ENCODE measurements at regions not wholly inside any gene's neighbourhood (a gene's known extent, or its start where the extent isn't known, plus 50 kb on each side); places are given as distances from the start of the nearest gene placed in this dataset.
A peak's percentile ranks its signal among the peaks of the same experiment; 100 is the strongest.
"Not testable (repeated sequence)": the region's sequence is repeated elsewhere in the genome, so short reads cannot be mapped to it uniquely, and the experiment has no call there.

DNA sequence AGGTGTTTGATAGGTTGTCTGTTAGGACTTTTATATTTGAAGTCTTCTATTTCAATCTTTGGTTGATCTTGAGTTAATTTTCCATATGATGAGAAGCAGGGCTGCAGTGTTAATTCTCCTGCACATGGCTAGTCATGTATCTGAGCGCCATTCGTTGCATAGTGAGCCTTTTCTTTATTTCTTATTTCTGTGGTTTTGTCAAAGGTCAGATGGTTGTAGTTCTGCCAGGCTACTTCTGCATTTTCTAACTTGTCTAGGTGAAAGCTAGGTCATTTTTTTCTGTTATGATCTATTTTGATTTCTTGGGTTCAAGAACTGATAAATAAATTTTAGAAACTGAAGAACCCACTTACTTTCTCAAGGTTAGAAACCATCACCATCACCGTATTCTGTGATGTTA, 56.7 kb downstream of the CCDC74A start:
- no peak for DNase-seq

DNA sequence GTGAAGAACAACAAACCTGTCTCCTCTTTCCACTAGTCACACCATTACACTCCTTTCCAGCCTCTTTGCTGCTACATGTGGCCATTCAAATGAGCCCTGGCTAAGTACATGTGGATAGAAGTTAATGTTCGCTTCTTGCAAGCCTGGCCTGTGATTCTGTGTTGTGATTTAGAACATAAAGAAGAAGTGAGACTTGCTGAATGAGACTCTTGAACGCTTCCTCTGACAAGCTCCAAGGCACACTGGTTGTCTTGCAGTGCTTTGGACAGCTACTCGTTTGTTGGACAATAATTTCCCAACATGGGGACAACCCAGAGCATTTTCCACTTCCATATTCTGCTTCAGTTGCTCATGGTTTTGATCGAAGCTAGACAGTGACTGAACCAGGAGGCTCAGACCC, 57.3 kb downstream of the CCDC74A start:
- DNase-seq = no peak

- no peak for DNase-seq
These were observed 60.6 kb downstream of the CCDC74A start for GRCh38 chr2:131588152-131588873.

DNA sequence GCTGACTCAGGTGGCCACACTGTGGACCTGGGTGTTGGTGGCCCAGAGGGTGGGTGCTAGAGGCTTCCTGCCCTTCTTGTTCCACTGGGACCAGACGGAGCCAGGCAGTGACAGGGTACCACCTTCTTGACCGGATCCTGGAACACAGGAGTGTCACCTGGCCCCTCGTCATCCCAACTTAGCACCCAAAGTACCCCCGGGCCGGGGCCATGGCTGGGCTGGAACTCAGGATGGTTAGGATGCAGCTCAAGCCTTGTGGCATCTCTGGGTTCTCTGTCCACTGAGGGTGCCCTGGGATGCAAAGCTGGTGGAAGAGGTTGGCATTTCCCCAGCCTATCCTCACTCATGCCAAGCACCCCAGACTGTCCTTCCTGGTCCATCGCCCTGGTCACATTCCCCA, 61.4 kb downstream of the CCDC74A start:
- DNase-seq = not testable (repeated sequence)

DNA sequence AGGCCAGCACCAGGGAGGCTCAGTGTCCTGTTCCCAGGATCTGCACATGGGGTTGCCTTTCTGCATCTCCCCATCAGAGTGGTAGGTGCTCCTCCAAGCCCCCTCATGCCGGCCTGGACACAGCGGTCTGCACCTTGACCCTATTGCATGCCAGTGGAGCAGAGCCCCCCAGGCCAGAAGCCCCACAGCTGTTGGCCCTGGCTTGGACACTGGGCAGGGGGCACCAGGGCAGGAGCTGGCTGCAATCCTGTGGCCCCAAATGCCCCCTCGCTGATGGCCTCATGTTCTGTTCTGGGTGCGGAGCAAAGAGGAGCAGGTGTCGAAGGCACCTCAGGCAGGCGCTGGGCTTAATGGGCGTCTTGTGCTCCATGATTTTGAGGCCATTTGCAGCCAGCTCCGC, 62.7 kb downstream of the CCDC74A start:
- no peak for DNase-seq

DNA sequence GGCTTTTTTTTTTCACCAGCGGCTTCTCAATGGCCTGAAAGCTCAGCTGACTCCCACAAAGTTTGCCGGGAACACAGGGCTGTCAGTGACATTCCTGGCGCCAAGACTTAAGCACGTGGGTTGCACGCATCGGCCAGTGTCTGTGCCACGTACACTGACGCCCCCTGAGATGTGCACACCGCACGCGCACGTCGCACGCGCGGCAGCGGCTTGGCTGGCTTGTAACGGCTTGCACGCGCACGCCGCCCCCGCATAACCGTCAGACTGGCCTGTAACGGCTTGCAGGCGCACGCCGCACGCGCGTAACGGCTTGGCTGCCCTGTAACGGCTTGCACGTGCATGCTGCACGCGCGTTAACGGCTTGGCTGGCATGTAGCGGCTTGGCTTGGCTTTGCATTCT, 63.2 kb downstream of the CCDC74A start:
- DNase-seq = no peak

DNA sequence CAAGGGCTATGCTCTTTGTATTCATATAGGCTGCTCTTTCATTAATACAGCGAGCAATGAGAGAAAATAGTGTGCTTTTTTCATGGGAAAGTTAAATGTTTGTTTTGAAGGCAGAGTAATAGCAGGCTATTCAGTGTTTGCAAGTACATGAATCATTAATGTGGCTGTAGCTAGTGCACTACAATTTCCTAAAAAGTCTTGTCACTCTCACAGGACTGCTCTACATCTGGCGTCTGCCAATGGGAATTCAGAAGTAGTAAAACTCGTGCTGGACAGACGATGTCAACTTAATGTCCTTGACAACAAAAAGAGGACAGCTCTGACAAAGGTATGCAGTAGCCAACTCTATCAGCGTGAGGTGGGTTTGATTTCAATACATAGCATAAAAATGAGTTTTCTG, 68.9 kb downstream of the CCDC74A start:
- not testable (repeated sequence) for DNase-seq

DNA sequence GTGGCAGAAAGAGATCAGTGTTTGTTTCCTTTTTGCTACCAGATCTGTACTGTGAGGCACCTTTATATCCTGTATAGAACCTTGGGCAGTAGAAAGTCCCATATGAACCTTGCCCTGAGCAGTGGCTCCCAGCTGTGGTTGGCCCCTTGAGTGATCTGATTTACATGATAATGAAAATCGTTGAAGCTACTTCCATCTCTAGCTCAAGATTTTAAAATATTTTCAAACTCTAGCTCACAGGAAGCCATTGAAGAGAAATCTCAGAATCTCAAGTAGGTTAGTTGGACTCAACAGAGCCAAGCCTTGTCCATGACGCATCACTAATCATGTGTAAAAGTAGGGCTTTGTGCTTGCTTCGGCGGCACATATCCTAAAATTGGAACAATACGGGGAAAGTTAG, 74.8 kb downstream of the CCDC74A start:
- not testable (repeated sequence) for DNase-seq

DNA sequence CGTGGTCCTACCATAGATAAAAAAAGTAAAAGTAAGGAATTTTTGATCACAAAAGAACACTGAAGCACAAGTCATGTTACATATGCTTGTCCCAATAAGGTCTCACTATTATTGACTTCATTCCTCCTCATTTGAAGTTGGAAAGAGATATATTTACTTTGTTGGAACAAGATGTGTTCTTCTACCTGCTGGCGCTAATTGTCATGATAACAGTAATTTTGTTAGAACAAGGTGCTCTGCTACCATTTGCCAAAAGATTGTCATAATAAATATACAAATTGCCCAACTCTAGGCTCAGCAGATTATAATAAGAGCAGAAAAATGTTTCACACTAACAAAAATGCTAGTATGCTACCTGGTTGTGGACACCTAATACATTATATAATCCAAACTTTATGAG, 77.0 kb downstream of the CCDC74A start:
- not testable (repeated sequence) for DNase-seq

DNA sequence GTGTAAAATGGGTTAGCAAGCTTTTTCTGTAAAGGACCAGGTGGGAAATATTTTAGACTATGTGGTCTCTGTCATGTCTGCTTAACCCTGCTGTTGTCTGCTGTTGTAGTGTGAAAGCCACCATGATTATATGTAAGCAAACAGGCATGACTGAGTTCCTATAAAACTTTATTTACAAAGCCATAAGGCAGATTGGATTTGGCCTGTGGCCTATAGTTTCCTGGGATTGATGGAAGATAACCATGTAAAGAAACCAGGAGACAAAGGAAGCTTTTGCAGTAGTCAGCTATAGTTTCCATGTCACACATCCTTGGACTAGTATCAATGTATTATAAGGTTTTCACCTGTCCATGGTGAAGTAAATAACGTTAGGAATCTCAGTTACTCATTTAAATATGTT, 78.7 kb downstream of the CCDC74A start:
- DNase-seq = not testable (repeated sequence)

DNA sequence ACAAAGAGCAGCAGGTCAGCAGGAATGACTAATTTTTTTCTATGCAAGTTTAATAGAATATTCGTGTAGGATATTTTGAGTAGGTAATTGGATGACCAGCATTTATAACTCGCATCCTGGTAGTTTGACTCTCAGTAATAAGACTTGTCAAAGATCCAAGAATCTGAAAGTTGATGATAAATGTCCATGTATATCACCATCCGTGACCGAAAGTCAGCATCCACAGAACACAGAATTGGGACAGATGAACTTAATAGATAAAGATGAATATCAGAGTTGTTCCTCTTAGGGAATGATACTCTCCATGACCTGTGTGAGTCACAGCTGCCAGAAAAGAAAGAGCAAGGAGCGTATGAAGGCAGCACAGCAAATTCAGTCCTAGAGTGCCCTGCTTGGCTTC, 79.4 kb downstream of the CCDC74A start:
- peak; percentile 46 for DNase-seq

DNA sequence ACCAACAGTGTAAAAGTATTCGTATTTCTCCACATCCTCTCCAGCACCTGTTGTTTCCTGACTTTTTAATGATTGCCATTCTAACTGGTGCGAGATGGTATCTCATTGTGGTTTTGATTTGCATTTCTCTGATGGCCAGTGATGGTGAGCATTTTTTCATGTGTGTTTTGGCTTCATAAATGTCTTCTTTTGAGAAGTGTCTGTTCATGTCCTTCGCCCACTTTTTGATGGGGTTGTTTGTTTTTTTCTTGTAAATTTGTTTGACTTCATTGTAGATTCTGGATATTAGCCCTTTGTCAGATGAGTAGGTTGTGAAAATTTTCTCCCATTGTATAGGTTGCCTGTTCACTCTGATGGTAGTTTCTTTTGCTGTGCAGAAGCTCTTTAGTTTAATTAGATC, 86.9 kb downstream of the CCDC74A start:
- not testable (repeated sequence) for DNase-seq

GRCh38 chr2:131618320-131618719, 90.6 kb downstream of the CCDC74A start:
- not testable (repeated sequence) for DNase-seq

GRCh38 chr2:131622874-131623273, 95.2 kb downstream of the CCDC74A start:
- not testable (repeated sequence) for DNase-seq

- not testable (repeated sequence) for DNase-seq
These were observed 98.3 kb downstream of the CCDC74A start for GRCh38 chr2:131626011-131626410.

DNA sequence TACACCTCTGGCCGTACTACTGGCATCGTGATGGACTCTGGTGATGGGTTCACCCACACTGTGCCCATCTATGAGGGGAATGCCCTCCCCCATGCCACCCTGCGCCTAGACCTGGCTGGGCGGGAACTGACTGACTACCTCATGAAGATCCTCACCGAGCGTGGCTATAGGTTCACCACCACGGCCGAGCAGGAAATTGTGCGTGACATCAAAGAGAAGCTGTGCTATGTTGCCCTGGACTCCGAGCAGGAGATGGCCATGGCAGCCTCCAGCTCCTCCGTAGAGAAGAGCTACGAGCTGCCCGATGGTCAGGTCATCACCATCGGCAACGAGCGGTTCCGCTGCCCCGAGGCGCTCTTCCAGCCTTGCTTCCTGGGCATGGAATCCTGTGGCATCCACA, 98.9 kb downstream of the CCDC74A start:
- DNase-seq = not testable (repeated sequence)

DNA sequence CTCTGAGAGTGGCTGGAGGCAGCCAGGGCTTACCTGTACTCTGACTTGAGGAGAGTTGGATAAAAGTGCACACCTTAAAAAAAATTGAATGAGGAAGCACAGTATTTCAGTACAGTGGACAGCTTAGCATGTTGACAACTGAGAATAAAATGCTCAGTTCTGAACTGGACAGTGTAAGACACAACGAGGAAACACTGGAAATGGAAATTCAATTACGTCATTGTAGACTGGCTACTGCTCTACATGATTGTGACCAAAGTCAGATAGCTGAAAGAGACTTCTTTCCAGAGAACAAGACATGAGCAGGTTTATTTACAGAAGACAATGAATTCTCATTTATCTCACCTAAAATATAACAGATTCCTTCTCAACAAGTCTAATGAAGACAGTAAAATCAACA, 100.1 kb downstream of the CCDC74A start:
- not testable (repeated sequence) for DNase-seq

GRCh38 chr2:131631648-131632047, 104.0 kb downstream of the CCDC74A start:
- DNase-seq = not testable (repeated sequence)

DNA sequence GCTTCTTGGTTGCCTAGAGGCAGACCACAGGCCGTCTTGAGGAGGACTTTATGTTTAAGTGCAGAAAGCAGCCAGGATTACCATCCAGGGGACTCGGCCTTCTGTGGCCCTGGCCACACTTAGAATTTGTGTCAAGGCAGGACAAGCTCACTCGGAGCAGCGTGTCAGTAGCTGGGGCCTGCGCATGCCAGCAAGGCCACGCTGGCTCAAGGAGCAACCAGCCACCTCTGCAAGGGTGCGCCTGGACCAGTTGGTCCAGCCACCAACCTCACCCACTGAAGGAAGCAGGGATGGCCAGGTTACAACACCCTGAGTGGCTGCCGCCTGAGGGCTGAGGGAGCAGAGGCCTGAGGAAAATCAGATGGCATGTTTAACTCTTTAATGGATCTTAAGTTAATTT, 105.7 kb downstream of the CCDC74A start:
- not testable (repeated sequence) for DNase-seq

- DNase-seq = not testable (repeated sequence)
These were observed 106.4 kb downstream of the CCDC74A start for GRCh38 chr2:131633827-131634695.

DNA sequence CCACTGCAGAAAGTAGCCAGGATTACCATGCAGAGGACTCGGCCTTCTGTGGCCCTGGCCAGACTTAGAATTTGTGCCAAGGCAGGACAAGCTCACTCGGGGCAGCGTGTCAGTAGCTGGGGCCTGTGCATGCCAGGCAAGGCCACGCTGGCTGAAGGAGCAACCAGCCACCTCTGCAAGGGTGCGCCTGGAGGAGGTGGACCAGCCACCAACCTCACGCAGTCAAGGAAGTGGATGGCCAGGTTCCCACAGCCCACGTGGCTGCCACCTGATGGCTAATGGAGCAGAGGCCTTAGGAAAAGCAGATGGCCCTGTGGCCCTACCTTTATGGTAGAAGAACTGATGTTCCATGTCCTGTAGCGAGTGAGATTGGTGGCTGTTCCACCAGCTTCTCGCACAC, 107.9 kb downstream of the CCDC74A start:
- no peak for DNase-seq

DNA sequence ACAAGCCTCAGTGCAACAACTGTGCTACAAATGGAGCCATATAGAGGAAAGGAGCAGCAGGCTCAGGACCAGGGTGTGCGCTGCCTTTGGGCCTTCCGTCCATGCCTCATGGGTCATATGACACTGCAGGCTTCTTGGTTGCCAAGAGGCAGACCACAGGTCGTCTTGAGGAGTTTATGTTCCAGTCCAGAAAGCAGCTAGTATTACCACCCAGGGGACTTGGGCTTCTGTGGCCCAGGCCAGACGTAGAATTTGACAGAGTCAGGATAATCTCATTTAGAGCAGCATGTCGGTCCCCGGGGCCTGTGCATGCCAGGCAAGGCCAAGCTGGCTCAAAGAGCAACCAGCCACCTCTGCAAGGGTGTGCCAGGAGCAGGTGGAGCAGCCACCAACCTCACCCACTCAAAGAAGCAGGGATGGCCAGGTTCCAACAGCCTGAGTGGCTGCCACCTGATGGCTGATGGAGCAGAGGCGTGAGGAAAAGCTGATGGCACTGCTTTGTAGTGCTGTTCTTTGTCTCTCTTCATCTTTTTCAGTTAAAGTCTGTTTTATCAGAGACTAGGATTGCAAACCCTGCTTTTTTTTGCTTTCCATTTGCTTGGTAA, 109.1 kb downstream of the CCDC74A start:
- not testable (repeated sequence) for DNase-seq

GRCh38 chr2:131639001-131639620, 111.4 kb downstream of the CCDC74A start:
- DNase-seq = not testable (repeated sequence)
